Testis (tissue), 2 donors: ENCODE measurements at regions not wholly inside any gene's neighbourhood (a gene's known extent, or its start where the extent isn't known, plus 50 kb on each side); places are given as distances from the start of the nearest gene placed in this dataset.

ENCODE experiments used
- DNase-seq: peaks from one replicate; pipeline ENCODE4 v3.0.0-alpha.2; 2019
- H3K27ac ChIP-seq, 2 donors: fragments of 200-600 bp; sonication (generic); one replicate each; pipeline ENCODE4 v1.5.1; 2019
- H3K27me3 ChIP-seq: fragments of 200-600 bp; sonication (generic); one replicate; pipeline ENCODE4 v1.5.1; 2019
- H3K36me3 ChIP-seq: fragments of 200-600 bp; sonication (generic); one replicate; pipeline ENCODE4 v1.5.1; 2017; ENCODE audit warnings: low read depth; ENCODE audit errors: missing control alignments
- H3K4me1 ChIP-seq: fragments of 200-600 bp; sonication (generic); one replicate; pipeline ENCODE4 v1.5.1; 2019
- H3K4me3 ChIP-seq, 2 donors: fragments of 200-600 bp; sonication (generic); one replicate each; pipeline ENCODE4 v1.5.1; 2017 to 2019
- H3K9me3 ChIP-seq: fragments of 200-600 bp; sonication (generic); one replicate; pipeline ENCODE4 v1.5.1; 2017
- POLR2A ChIP-seq: fragments of 450-650 bp; IDR thresholded peaks from one replicate; pipeline ENCODE4 v1.6.1; 2017; ENCODE audit warnings: antibody characterized with exemption, mild to moderate bottlenecking, moderate library complexity
- WGBS, 2 donors: methylation state at CpG; one replicate each; pipeline ENCODE4 v1.1.5; 2018; 5-methylcytosine and 5-hydroxymethylcytosine counted together
- intact Hi-C: fragments of 100-400 bp; cut with DNase I; formaldehyde crosslinking; loops from one replicate; pipeline ENCODE4 v1.15.1; 2023; ENCODE audit warnings: low total_unique reads
- TF ChIP-seq, protein P1 (sequence below), 3 experiments: fragments of 450-650 bp in 2 of 3; fragments of 200-600 bp in 1 of 3; sonication (generic) in 1 of 3; IDR thresholded peaks; one replicate each; pipeline ENCODE4 v1.5.1; 2016 to 2019; ENCODE audit warnings: antibody characterized with exemption in 3 of 3, mild to moderate bottlenecking in 2 of 3, moderate library complexity in 1 of 3

GRCh38 chr6:113004470-113005270, 657.5 kb downstream of the RFPL4B start:
- no peak for DNase-seq
- TF ChIP-seq POLR2A, result no peak
- TF ChIP-seq, protein P1, sequence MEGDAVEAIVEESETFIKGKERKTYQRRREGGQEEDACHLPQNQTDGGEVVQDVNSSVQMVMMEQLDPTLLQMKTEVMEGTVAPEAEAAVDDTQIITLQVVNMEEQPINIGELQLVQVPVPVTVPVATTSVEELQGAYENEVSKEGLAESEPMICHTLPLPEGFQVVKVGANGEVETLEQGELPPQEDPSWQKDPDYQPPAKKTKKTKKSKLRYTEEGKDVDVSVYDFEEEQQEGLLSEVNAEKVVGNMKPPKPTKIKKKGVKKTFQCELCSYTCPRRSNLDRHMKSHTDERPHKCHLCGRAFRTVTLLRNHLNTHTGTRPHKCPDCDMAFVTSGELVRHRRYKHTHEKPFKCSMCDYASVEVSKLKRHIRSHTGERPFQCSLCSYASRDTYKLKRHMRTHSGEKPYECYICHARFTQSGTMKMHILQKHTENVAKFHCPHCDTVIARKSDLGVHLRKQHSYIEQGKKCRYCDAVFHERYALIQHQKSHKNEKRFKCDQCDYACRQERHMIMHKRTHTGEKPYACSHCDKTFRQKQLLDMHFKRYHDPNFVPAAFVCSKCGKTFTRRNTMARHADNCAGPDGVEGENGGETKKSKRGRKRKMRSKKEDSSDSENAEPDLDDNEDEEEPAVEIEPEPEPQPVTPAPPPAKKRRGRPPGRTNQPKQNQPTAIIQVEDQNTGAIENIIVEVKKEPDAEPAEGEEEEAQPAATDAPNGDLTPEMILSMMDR (IDR thresholded peaks at IDR 0.05), result no peak
- intact Hi-C loops, result no loop called here

DNA sequence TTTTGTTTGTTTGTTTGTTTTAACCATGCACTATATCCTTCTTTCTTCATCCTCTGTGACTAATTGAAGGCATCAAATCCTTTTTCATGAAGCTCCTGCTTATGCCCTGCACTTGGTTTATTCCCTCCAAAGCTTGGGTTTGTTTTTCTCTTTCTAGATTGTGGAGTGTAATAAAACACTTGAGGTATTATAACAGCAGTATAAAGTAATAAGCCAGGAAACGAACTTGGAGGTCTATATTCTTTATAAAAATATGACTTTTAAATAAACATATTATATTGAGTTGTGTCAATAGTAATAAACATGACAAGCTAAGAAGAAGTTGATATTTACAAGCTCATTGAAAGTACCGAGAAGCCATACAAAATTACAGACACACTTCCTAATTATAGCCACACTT, 659.4 kb downstream of the RFPL4B start:
- DNase-seq, result no peak
- Histone ChIP-seq H3K4me3 (no peak overlapping the region), H3K36me3 (no peaks in the 10 kb centered on the region), H3K9me3 (no peaks in the 10 kb centered on the region), H3K27ac (no peak overlapping the region), H3K27me3 (no peaks in the 10 kb centered on the region), H3K4me1 (no peaks in the 10 kb centered on the region)
- TF ChIP-seq, protein P1 (IDR thresholded peaks at IDR 0.05), result no peak
- no peak for TF ChIP-seq POLR2A
- intact Hi-C loops, result no loop called here
- WGBS, 2 donors, result 88 to 91% methylated on average over 2 of the region's 2 CpGs

More at GRCh38 chr6:113004470-113005270, 657.5 kb downstream of the RFPL4B start:
- WGBS, 2 donors, result 81 to 89% methylated on average over 3 of the region's 3 CpGs
- no peak overlapping the region for H3K4me3 ChIP-seq
- H3K27ac ChIP-seq, result no peak overlapping the region
- no peaks in the 10 kb centered on the region for H3K27me3 ChIP-seq
- H3K4me1 ChIP-seq, result no peaks in the 10 kb centered on the region
- H3K36me3 ChIP-seq, result no peaks in the 10 kb centered on the region
- no peaks in the 10 kb centered on the region for H3K9me3 ChIP-seq

GRCh38 chr6:113009682-113010081, 662.6 kb downstream of the RFPL4B start:
- H3K4me1 ChIP-seq, result no peaks in the 10 kb centered on the region
- no peaks in the 10 kb centered on the region for H3K9me3 ChIP-seq
- H3K36me3 ChIP-seq, result no peaks in the 10 kb centered on the region
- no peak for TF ChIP-seq POLR2A
- H3K4me3 ChIP-seq, result no peak overlapping the region
- WGBS, 2 donors, result 65 to 68% methylated on average over 1 of the region's 1 CpG
- no peak overlapping the region for H3K27ac ChIP-seq
- no peak for DNase-seq
- intact Hi-C loops, result no loop called here
- H3K27me3 ChIP-seq, result no peaks in the 10 kb centered on the region

- Histone ChIP-seq H3K9me3 (no peaks in the 10 kb centered on the region), H3K36me3 (no peaks in the 10 kb centered on the region), H3K27ac (no peak overlapping the region), H3K4me1 (no peaks in the 10 kb centered on the region), H3K27me3 (no peaks in the 10 kb centered on the region), H3K4me3 (no peak overlapping the region)
- intact Hi-C loops, result no loop called here
- WGBS, 2 donors, result 84 to 86% methylated on average over 3 of the region's 3 CpGs
- DNase-seq, result no peak
- no peak for TF ChIP-seq POLR2A
- TF ChIP-seq, protein P1 (IDR thresholded peaks at IDR 0.05), result no peak
Measured at GRCh38 chr6:113010196-113010989, 663.3 kb downstream of the RFPL4B start.

DNA sequence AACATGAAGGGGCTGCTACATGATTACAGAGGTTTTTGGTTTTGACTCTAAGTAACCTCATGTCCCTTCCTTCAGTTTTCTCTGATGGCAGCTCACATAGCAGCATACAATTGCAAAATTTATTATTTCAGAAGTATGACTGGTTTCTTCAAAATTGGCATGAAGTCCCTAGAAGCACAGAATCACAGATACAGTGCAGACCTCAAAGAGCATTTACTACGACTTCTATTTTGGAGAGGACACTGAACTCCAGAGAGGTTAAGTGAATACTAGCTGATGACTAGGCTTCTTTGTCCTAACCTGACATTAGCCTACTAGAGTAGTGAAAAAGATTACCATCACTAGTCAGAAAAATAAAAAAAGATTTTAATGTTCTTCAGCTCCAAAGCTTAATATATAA, 664.3 kb downstream of the RFPL4B start:
- no peak overlapping the region for H3K27ac ChIP-seq
- TF ChIP-seq POLR2A, result no peak
- TF ChIP-seq, protein P1 (IDR thresholded peaks at IDR 0.05), result no peak
- DNase-seq, result no peak
- no peaks in the 10 kb centered on the region for H3K9me3 ChIP-seq
- intact Hi-C loops, result no loop called here
- WGBS, 2 donors, result 0% methylated on average over 1 of the region's 1 CpG
- no peaks in the 10 kb centered on the region for H3K27me3 ChIP-seq
- H3K4me1 ChIP-seq, result no peaks in the 10 kb centered on the region
- no peak overlapping the region for H3K4me3 ChIP-seq
- H3K36me3 ChIP-seq, result no peaks in the 10 kb centered on the region
